GM21717 (cell line): ENCODE measurements at regions not wholly inside any gene's neighbourhood (a gene's known extent, or its start where the extent isn't known, plus 50 kb on each side); places are given as distances from the start of the nearest gene placed in this dataset.

Source experiments
- ATAC-seq: cut with Tn5 transposase; IDR thresholded peaks from one replicate; pipeline ENCODE4 v1.9.1; 2021; ENCODE audit warnings: mild to moderate bottlenecking, moderate library complexity; ENCODE audit not compliant: unreplicated experiment

- no peak for ATAC-seq
Measured at GRCh38 chr20:50398821-50399554, 111.2 kb upstream of the PTPN1 start.

- ATAC-seq, result no peak
Measured at GRCh38 chr20:50399555-50399916, 110.6 kb upstream of the PTPN1 start.

- ATAC-seq, result no peak
Measured at GRCh38 chr20:50399917-50400704, 110.1 kb upstream of the PTPN1 start.

- ATAC-seq, result no peak
Measured at GRCh38 chr20:50400705-50401586, 109.2 kb upstream of the PTPN1 start.

- ATAC-seq, result no peak
Measured at GRCh38 chr20:50401587-50402418, 108.4 kb upstream of the PTPN1 start.

- ATAC-seq, result no peak
Measured at GRCh38 chr20:50403565-50404418, 106.4 kb upstream of the PTPN1 start.

GRCh38 chr20:50404419-50405234, 105.6 kb upstream of the PTPN1 start:
- no peak for ATAC-seq

GRCh38 chr20:50405235-50405914, 104.8 kb upstream of the PTPN1 start:
- ATAC-seq, result no peak

GRCh38 chr20:50405915-50406609, 104.1 kb upstream of the PTPN1 start:
- ATAC-seq, result no peak

- ATAC-seq, result no peak
Measured at GRCh38 chr20:50406610-50407136, 103.5 kb upstream of the PTPN1 start.

GRCh38 chr20:50408526-50409364, 101.4 kb upstream of the PTPN1 start:
- no peak for ATAC-seq

GRCh38 chr20:50409495-50409894, 100.7 kb upstream of the PTPN1 start:
- no peak for ATAC-seq

GRCh38 chr20:50410343-50410742, 99.8 kb upstream of the PTPN1 start:
- no peak for ATAC-seq

- ATAC-seq, result no peak
Measured at GRCh38 chr20:50412069-50412468, 98.1 kb upstream of the PTPN1 start.

GRCh38 chr20:50412499-50412898, 97.7 kb upstream of the PTPN1 start:
- ATAC-seq, result no peak

- no peak for ATAC-seq
Measured at GRCh38 chr20:50413088-50413500, 97.1 kb upstream of the PTPN1 start.
